IMR-90 (cell line): ENCODE measurements at regions not wholly inside any gene's neighbourhood (a gene's known extent, or its start where the extent isn't known, plus 50 kb on each side); places are given as distances from the start of the nearest gene placed in this dataset.

Experiments used
- BHLHE40 ChIP-seq: fragments of 150-350 bp; IDR thresholded peaks from 2 replicates; pipeline ENCODE4 v1.6.1; 2016; ENCODE audit warnings: mild to moderate bottlenecking, low read depth, low read length
- CEBPB ChIP-seq: IDR thresholded peaks from 2 replicates; pipeline ENCODE4 v1.6.1; 2012; ENCODE audit warnings: low read depth, low read length, improper control_type of control experiment
- MXI1 ChIP-seq: IDR thresholded peaks from 2 replicates; pipeline ENCODE4 v1.6.1; 2012; ENCODE audit warnings: low read depth, mild to moderate bottlenecking, low read length, moderate library complexity, borderline replicate concordance
- NFE2L2 ChIP-seq: fragments of 150-350 bp; IDR thresholded peaks from 2 replicates; pipeline ENCODE4 v1.6.1; 2016; ENCODE audit warnings: low read depth, mild to moderate bottlenecking, low read length
- POLR2A ChIP-seq: IDR thresholded peaks from 2 replicates; pipeline ENCODE4 v1.6.1; 2012; ENCODE audit warnings: mild to moderate bottlenecking, low read depth, low read length
- RCOR1 ChIP-seq: IDR thresholded peaks from 2 replicates; pipeline ENCODE4 v1.6.1; 2012; ENCODE audit warnings: mild to moderate bottlenecking, low read length, improper control_type of control experiment; ENCODE audit not compliant: insufficient replicate concordance
- RFX5 ChIP-seq: IDR thresholded peaks from 2 replicates; pipeline ENCODE4 v1.8.0; 2012; ENCODE audit warnings: low read depth, mild to moderate bottlenecking, low read length, moderate library complexity
- USF2 ChIP-seq: fragments of 150-350 bp; IDR thresholded peaks from 2 replicates; pipeline ENCODE4 v1.6.1; 2017; ENCODE audit warnings: mild to moderate bottlenecking, antibody characterized with exemption, low read length, low read depth
- TF ChIP-seq, protein P1 (sequence below): conservative IDR thresholded peaks from 2 replicates; pipeline ENCODE4 v1.5.1; 2012; ENCODE audit warnings: mild to moderate bottlenecking, low read depth, low read length, improper control_type of control experiment

DNA sequence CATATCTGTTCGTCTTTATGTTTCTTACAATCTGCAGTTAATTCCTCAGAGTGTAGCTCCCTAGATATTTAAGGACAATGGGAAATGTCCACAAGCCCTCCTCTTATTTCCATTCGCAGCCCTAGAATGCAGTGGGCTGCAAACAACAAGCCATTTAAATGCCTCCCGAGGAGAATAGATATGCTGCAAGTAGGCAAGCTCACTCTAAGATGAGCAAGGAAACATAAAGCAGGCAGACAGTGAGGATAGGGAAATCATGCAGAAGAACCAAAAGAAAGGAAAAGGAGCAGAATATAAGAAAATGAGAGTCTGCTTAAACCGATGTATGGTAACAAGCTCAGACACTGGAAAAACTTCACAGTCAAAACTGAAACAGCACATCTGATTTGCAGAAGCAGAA, 561.9 kb downstream of the GBE1 start:
- no peak for TF ChIP-seq POLR2A
- TF ChIP-seq RFX5 = no peak
- TF ChIP-seq, protein P1, sequence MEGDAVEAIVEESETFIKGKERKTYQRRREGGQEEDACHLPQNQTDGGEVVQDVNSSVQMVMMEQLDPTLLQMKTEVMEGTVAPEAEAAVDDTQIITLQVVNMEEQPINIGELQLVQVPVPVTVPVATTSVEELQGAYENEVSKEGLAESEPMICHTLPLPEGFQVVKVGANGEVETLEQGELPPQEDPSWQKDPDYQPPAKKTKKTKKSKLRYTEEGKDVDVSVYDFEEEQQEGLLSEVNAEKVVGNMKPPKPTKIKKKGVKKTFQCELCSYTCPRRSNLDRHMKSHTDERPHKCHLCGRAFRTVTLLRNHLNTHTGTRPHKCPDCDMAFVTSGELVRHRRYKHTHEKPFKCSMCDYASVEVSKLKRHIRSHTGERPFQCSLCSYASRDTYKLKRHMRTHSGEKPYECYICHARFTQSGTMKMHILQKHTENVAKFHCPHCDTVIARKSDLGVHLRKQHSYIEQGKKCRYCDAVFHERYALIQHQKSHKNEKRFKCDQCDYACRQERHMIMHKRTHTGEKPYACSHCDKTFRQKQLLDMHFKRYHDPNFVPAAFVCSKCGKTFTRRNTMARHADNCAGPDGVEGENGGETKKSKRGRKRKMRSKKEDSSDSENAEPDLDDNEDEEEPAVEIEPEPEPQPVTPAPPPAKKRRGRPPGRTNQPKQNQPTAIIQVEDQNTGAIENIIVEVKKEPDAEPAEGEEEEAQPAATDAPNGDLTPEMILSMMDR = no peak
- TF ChIP-seq NFE2L2 = no peak
- TF ChIP-seq CEBPB = no peak
- TF ChIP-seq USF2 = no peak
- no peak for TF ChIP-seq RCOR1
- no peak for TF ChIP-seq BHLHE40
- no peak for TF ChIP-seq MXI1
